Lower leg skin (tissue), 4 donors: ENCODE measurements at regions not wholly inside any gene's neighbourhood (a gene's known extent, or its start where the extent isn't known, plus 50 kb on each side); places are given as distances from the start of the nearest gene placed in this dataset.

Experiments
- DNase-seq, 2 donors: peaks; one replicate each; pipeline ENCODE4 v3.0.0-alpha.2; 2019; ENCODE audit warnings: low spot score in 2 of 2
- H3K4me3 ChIP-seq: fragments of 200-600 bp; sonication (generic); 2 replicates; pipeline ENCODE4 v1.5.1; 2017; ENCODE audit warnings: mild to moderate bottlenecking, low read depth; ENCODE audit not compliant: poor library complexity, severe bottlenecking
- CTCF ChIP-seq, 3 donors: fragments of 450-650 bp; IDR thresholded peaks; one replicate each; pipeline ENCODE4 v1.5.1; 2016; ENCODE audit warnings: antibody characterized with exemption in 3 of 3, mild to moderate bottlenecking in 3 of 3, moderate library complexity in 2 of 3
- POLR2A ChIP-seq, 2 donors: fragments of 450-650 bp; IDR thresholded peaks; one replicate each; pipeline ENCODE4 v1.6.1; 2016 to 2017; ENCODE audit warnings: antibody characterized with exemption in 2 of 2, mild to moderate bottlenecking in 1 of 2, moderate library complexity in 1 of 2
- WGBS, 2 donors: methylation state at CpG; one replicate each; pipeline ENCODE4 v1.1.5; 2018; 5-methylcytosine and 5-hydroxymethylcytosine counted together
- intact Hi-C: fragments of 100-400 bp; cut with DNase I; formaldehyde crosslinking; loops from one replicate; pipeline ENCODE4 v1.15.0; 2023; ENCODE audit warnings: low total_unique reads

DNA sequence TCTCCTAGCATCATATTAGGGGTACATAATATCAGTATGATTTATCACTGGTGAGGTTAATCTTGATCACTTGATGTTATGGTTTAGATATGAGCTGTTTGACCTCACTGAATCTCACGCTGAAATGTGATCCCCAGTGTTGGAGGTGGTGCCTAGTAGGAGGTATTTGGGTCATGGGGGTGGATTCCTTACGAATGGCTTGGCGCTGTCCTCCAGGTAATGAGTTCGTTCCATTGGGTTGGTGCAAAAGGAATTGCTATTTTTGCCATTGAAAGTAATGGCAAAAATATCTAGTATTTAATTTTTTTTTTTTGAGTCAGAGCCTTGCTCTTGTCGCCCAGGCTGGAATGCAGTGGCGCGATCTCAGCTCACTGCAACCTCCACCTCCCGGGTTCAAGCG is 326.3 kb downstream of the AASDHPPT start:
- TF ChIP-seq POLR2A (IDR thresholded peaks at IDR 0.05) (no peak), CTCF (IDR thresholded peaks at IDR 0.05) (no peak)
- DNase-seq: no peak
- no peak overlapping the region for H3K4me3 ChIP-seq
- 96 to 97% methylated on average over 9 of the region's 9 CpGs for WGBS, 2 donors
- intact Hi-C loops: no loop called here

- intact Hi-C loops: no loop called here
- TF ChIP-seq CTCF (IDR thresholded peaks at IDR 0.05) (no peak), POLR2A (IDR thresholded peaks at IDR 0.05) (no peak)
These were observed 331.8 kb downstream of the AASDHPPT start for GRCh38 chr11:106409222-106409621.

DNA sequence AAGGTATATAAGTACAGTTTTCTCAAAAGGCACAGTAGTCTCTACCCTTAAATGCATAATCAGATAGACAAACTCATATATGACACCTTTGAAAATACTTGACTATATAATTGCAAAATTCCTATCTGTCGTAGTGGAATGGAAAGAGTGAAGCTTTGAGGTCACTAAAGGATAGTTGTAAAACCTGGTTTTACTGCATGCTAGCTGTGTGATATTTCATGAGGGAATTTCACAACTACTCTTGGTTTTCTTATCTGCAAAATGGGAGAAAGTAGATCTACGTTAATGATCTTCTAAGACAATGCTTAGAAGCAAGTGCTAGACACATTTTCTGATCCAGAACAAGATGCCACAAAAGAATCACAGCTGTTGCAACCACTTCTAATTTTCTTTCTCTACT is 332.2 kb downstream of the AASDHPPT start:
- TF ChIP-seq CTCF (IDR thresholded peaks at IDR 0.05) (no peak), POLR2A (IDR thresholded peaks at IDR 0.05) (no peak)
- DNase-seq: no peak
- H3K4me3 ChIP-seq: no peak overlapping the region
- WGBS, 2 donors: 66 to 71% methylated on average over 2 of the region's 2 CpGs
- intact Hi-C loops: no loop called here

More at GRCh38 chr11:106409222-106409621, 331.8 kb downstream of the AASDHPPT start:
- DNase-seq: no peak
- H3K4me3 ChIP-seq: no peak overlapping the region

- no peak for DNase-seq
- 87 to 92% methylated on average over 1 of the region's 1 CpG for WGBS, 2 donors
- intact Hi-C loops: no loop called here
- TF ChIP-seq POLR2A (IDR thresholded peaks at IDR 0.05) (no peak), CTCF (IDR thresholded peaks at IDR 0.05) (no peak)
- no peak overlapping the region for H3K4me3 ChIP-seq
These were observed 333.4 kb downstream of the AASDHPPT start for GRCh38 chr11:106410902-106411301.

DNA sequence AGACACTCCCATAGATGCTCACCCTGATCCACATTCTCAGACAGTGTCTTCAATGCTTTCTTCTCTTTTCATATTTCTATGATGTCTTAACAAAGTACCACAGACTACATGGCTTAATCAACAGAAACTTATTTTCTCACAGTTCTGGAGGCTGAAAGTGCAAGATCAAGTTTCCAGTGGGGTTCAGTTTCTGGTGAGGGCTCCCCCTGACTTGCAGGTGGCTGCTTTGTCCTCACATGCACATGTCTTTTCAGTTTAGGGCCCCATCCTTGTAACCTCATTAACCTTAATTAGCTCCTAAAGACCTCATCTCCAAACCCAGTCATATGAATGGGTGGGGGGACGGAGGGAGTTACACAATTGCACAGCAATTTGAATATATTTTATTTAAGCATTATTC is 335.8 kb downstream of the AASDHPPT start:
- no peak overlapping the region for H3K4me3 ChIP-seq
- intact Hi-C loops: no loop called here
- TF ChIP-seq POLR2A (IDR thresholded peaks at IDR 0.05): no peak
- no peak for TF ChIP-seq CTCF (IDR thresholded peaks at IDR 0.05)
- 87 to 92% methylated on average over 1 of the region's 1 CpG for WGBS, 2 donors
- DNase-seq: no peak

DNA sequence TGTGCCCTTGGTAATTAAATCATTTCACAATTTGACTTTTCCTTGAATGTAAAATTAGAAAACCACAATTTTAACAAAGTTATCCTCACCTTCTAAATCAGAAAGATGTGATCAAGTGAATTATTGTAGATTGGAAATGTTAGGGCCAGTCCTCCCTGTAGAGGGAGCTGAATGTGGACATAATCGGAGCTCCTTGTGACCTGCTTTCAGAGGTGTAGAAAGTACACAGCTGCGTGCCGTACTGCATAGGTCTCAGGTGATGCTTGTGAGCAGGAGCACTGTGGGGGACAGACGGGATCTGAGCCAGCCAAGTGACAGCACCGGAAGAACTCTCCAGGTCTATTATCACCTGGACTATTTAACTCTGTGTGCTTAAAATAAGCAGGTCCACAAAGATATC is 338.0 kb downstream of the AASDHPPT start:
- WGBS, 2 donors: 87 to 93% methylated on average over 5 of the region's 5 CpGs
- DNase-seq: no peak
- TF ChIP-seq POLR2A (IDR thresholded peaks at IDR 0.05) (no peak), CTCF (IDR thresholded peaks at IDR 0.05) (no peak)
- no peak overlapping the region for H3K4me3 ChIP-seq
- intact Hi-C loops: no loop called here
